ENCODE measurements at regions not wholly inside any gene's neighbourhood (a gene's known extent, or its start where the extent isn't known, plus 50 kb on each side); places are given as distances from the start of the nearest gene placed in this dataset.

DNA sequence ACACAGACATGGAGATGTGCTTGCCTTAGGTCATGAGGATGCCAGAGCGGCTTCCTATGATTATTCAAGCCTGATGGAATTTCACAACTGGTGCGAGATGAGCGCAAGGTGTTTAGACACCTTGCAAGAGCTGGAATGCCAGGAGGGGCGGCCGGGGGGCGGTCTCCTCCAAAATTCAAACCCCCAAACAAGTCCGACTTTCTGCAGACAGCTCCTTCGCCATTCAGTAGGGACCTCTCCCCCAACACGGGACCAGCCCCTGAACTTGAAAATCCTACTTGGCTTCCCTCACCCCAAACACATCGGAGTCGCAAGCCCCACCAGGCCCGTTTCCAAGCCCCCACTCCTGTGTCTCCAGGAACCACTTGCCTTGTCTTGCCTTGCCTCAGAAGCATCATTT is 64.8 kb upstream of the ID2 start (continued):
- TF ChIP-seq ZNF274 (IDR thresholded peaks at IDR 0.05; ENCODE audit: low read depth, low read length): no peak
- no peak for TF ChIP-seq EGR1 (IDR thresholded peaks at IDR 0.05; ENCODE audit: low read depth)
- TF ChIP-seq MAX (IDR thresholded peaks at IDR 0.05): no peak
- TF ChIP-seq ZFX (IDR thresholded peaks at IDR 0.05): no peak
- TF ChIP-seq CBX3 (IDR thresholded peaks at IDR 0.05; ENCODE audit: low read depth): no peak
- TF ChIP-seq CTCF (IDR thresholded peaks at IDR 0.05 in 2 of 3, conservative IDR thresholded peaks at IDR 0.05 in 1 of 3; ENCODE audit: borderline replicate concordance in 1 of 3, insufficient read depth in 1 of 3, low read depth in 2 of 3, low read length in 2 of 3): no peak

DNA sequence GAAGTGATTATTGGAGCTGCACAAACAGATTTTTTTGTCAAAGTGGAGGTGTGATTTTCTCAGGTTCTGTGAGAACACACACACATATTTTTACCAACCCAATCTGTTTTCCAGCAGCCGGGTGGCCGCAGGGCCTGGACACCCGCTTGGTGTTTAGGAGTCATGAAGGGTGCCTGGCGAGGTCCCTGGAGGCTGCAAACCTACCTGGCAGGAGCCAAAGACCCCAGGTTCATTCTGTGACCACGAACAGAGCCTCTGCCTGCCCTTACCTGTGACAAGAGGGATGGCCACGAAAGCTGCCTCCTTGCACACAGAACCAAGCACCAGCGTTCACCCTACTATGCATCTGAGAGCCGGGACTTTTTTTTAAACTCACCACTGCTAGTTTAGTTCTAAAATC is 64.3 kb upstream of the ID2 start:
- H3K4me2 ChIP-seq (ENCODE audit: low read length): no peak overlapping the region
- DNase-seq (ENCODE audit: low read depth, low spot score) (no peak), ATAC-seq (no peak)
- H3K27ac ChIP-seq (ENCODE audit: low read depth, low read length): no peak overlapping the region
- H3K79me2 ChIP-seq (ENCODE audit: insufficient read depth, low read length): no peaks in the 10 kb centered on the region
- no peaks in the 10 kb centered on the region for H3K4me1 ChIP-seq (ENCODE audit: control insufficient read depth in 1 of 2, insufficient read depth in 2 of 2, low read length in 2 of 2)
- H3K9ac ChIP-seq (ENCODE audit: low read length): no peak overlapping the region
- no TSS peak for BruUV-seq (replicated peaks)
- H3K27me3 ChIP-seq (ENCODE audit: insufficient read depth, low read length): no peaks in the 10 kb centered on the region
- no peak overlapping the region for H2AFZ ChIP-seq (ENCODE audit: low read depth, low read length, poor library complexity, severe bottlenecking)
- intact Hi-C loops (cut with micrococcal nuclease): no loop called here
- TF ChIP-seq YY1 (IDR thresholded peaks at IDR 0.05; ENCODE audit: extremely low read depth, insufficient replicate concordance, low read depth, low read length): no peak
- no peak for TF ChIP-seq EZH2phosphoT487 (IDR thresholded peaks at IDR 0.05; ENCODE audit: borderline replicate concordance)
- no peak for TF ChIP-seq CBX3 (IDR thresholded peaks at IDR 0.05; ENCODE audit: low read depth)
- TF ChIP-seq ATF3 (IDR thresholded peaks at IDR 0.05): no peak
- RAD21 ChIA-PET (ENCODE audit: low non-redundant PET in 1 of 2, low total read pairs in 2 of 2, uncharacterized antibody in 2 of 2, unreplicated experiment in 2 of 2): no interaction called here
- CTCF ChIA-PET: no interaction called here
- H3K9me3 ChIP-seq (ENCODE audit: control insufficient read depth in 1 of 2, insufficient read depth in 1 of 2, low read depth in 1 of 2, low read length in 2 of 2): no peaks in the 10 kb centered on the region
- POLR2A ChIA-PET: no interaction called here
- no peak overlapping the region for H3K4me3 ChIP-seq (replicated peaks in 1 of 2; ENCODE audit: low read depth in 1 of 2, low read length in 2 of 2)
- H3K9me2 ChIP-seq (ENCODE audit: insufficient read depth): no peaks in the 10 kb centered on the region
- H3K36me3 ChIP-seq (ENCODE audit: control insufficient read depth in 1 of 2, insufficient read depth in 2 of 2, low read length in 2 of 2): no peaks in the 10 kb centered on the region
- no peaks in the 10 kb centered on the region for H4K20me1 ChIP-seq (ENCODE audit: insufficient read depth)
